T follicular helper cell (primary cell): ENCODE measurements at regions not wholly inside any gene's neighbourhood (a gene's known extent, or its start where the extent isn't known, plus 50 kb on each side); places are given as distances from the start of the nearest gene placed in this dataset.

Experiments used
- DNase-seq: peaks from one replicate; pipeline ENCODE4 v3.0.0-alpha.2; 2020; ENCODE audit warnings: low read depth

- DNase-seq = no peak
Observed at GRCh38 chr14:98120831-98121464, 1151.0 kb downstream of the BCL11B start.

- DNase-seq = no peak
Observed at GRCh38 chr14:98122527-98122926, 1149.5 kb downstream of the BCL11B start.

DNA sequence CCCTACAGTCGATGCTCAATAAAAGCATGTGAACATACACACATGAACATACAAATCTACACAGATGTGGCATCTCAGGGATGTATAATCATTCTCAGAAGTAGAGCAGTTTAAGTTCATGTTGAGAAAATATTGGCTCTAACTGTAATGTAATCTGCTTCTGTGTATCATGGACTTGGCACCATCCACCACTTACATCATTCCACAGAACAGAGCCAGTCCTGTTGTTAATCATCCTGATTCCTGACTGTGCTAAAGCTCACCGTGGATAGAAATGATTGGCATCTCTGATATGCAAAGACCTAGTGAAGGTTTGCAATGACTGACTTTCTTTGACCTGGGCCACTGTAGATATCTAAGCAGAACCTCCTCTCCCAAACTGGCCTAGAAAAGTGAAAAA lies 1141.3 kb downstream of the BCL11B start:
- no peak for DNase-seq

GRCh38 chr14:98131406-98131805 lies 1140.6 kb downstream of the BCL11B start:
- DNase-seq = no peak

DNA sequence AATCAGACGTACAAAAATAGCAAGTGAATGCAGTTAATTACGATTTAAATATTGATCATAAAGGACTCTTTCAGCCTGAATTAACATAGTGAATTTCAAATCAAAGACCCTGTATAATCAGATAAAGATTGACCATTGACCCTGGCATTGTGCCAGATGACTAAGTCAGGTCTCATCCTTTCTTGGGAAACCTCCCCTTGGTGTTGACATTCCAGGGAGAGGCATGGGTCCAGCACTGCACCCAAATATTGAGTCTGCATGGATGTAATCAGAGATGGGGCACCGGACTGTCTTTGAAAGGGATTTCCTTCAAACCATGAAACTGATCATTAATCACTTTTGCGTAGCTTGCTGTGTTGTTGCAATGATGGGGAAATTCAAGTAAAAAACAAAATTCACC lies 1138.2 kb downstream of the BCL11B start:
- DNase-seq = no peak

- DNase-seq = no peak
Observed at GRCh38 chr14:98136012-98136789, 1135.8 kb downstream of the BCL11B start.

- no peak for DNase-seq
Observed at GRCh38 chr14:98137131-98138025, 1134.6 kb downstream of the BCL11B start.

DNA sequence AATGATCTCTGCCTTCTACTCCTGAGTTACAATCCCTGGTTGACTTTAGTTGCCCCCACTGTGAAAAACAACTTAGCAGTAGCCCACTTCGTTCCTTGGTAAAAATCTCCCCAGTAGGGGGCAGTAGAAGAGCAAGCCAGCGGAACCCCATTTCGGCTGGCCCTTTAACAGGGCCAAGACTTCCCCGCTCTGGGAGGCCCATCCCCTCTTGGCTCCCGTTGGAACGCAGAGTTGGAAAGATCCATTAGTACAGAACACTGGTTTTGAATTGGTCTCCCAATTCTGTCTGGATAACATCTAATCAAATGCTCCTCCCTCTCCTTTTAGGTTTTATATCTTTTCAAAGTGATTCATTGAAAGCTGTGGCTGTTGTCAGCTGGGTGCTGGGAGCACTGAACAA lies 1133.3 kb downstream of the BCL11B start:
- peak; percentile 45 for DNase-seq

DNA sequence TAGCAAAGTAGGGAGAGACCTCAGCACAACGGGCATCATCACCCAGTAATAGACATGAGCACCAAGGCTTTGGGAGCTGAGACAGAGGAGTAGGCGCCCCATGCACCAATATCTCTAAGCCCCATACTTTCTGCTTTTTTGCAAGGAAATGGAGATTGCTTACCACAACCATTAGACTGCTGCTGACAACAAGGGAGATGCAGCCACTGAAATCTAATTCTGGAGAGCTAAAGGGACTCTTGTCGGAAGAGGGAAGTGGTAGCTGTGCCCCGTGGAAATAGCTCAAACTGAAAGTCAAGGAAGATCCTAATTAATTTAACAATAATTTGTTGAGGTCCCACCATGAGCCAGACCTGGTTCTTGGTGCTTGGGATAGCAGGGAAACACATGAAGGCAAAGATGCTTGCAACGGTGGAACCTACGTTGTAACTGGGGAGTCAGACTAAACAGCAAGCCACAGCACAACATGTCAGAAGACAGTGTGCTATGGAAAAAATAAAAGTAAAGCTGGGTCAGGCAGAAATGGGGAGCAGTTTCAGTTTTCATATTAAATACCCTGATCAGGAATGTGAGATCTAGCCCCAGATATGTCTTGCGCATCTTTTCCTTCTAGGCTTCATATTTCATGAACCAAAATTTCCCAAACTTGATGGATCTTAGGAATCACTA lies 1131.0 kb downstream of the BCL11B start:
- no peak for DNase-seq

GRCh38 chr14:98143566-98143965 lies 1128.4 kb downstream of the BCL11B start:
- DNase-seq = no peak

DNA sequence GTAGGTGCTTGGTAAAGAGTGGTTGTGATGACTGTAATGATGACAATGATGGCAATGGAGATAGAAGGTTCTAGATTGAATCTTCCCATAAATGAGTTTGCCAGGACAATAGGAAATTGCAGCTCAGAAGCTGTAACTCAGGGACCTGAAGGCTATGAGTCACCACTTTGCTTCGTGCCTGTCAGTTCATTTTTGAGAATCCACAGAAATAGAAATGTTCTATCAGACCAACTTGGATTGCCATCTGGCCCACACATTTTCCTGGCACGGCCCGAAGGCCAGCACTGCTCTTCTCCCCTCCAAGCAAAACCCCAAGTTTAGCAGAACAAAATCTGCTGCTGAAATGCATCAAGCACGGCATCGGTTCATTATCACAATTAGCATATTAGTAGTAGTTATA lies 1127.0 kb downstream of the BCL11B start:
- DNase-seq = no peak

DNA sequence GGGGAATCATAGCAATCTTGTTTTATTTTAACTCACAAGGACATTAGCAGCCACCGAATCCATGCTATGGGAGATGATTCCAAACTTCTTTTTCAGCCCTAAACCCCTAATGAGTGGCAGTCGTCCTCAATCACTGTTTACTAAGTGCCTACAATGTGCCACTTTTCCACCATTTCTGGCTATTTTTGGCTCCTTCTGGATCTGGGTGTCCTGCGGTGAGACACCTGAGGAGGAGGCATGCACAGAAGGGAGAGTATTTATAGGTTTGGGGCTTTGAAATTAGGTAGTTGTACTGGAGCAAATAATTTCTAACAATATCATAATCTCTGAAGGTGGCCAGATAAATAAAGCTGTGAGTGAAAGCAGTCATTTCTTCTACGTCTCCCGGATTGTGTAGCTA lies 1125.6 kb downstream of the BCL11B start:
- no peak for DNase-seq

DNA sequence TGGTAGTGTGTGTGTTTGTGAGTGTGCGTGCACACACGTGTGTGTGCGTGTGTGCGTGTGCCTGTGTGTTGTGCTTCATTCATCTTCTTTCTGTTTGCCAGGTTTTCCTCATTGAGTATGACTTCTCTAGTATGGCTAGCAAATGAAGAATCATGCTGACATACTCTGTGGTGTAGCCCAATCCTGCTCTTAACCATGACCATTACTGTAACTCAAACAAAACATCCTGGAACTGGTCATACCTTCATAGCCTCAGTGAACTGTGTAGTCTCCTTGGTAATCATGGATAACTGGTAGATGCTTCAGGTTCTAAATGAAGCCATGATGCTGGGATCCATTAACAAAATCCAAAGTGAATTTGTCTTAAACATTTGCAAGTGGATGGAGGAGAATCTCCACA lies 1117.7 kb downstream of the BCL11B start:
- no peak for DNase-seq

DNA sequence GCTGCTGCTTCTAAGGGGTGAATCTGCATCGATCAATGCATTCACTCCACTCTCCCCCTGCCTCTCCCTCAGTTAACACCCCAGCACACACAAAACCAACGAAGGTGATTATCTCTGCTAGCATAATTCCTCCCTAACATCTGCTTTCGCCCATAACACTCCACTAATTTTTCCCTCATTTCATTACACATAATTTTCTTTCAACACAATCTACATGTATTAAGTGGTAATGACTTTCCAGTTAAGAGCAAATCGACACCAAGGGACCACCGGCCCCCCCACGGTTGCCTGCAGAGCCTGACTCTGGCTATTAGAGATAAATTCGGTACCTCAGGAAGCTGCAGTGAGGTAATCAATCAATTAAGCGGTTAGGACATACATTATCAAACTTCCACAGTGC lies 1115.6 kb downstream of the BCL11B start:
- no peak for DNase-seq

DNA sequence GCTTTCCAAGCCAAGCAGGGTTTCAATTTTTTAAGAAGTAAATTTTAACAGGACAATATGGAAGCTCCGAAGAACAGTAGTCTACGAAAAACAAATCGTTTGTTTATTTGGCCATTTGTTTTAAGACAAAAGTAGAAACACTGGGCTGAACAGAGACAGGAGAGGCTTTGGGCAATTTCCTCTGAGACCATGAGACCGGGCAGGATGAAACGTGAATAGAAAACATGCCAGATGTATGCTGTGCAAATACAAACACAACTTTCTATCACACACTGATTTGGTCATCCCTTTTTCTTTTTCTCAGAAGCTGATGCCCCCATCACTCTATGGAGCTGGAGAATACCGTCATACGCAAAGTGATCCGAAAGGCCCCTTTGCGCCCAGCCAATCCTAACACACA lies 1111.1 kb downstream of the BCL11B start:
- no peak for DNase-seq

- DNase-seq = no peak
Observed at GRCh38 chr14:98161356-98161755, 1110.6 kb downstream of the BCL11B start.

DNA sequence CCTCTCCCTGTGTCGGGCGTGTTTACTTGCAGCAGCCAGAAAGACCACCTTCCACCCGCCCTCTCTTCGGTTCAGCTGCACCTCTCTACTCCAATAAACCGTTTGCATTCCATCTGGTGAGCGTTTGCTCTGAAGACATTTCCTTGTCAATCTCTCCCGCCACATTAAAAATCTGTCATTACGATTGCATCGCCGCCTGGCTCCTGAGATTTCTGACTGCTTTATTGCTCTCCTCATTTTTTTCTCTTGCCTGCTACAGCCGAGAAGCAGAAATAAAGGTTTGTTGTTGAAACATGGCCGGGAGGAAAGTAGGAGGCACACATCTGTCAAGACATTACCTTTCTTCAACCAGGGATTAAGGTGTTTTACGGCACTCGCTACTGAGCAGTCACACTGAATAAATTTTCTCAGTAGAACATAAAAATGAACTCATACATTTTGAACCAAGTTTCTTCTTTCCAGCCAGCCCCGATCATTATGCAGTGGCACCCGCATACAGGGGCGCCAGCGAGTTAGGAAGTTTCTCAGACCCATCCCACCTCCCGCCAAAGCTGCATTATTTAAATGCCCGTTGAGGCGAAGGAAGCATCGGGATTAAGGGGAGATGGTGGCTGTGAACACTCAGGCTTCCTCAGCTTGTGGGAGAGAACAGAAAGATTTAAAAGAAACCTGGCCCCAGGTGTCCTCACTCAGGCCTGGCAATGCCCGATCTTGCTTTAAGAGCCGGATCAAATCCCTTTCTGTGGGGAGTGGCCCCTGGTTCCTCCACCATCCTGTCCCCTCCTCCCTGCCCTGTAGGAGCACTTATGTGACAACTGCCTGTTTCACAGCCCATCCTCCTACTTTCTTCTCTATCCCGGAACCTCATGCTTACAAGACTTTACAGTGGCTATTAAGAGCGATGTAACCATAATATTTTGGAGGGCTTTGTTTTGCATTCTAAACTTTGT lies 1108.9 kb downstream of the BCL11B start:
- no peak for DNase-seq

DNA sequence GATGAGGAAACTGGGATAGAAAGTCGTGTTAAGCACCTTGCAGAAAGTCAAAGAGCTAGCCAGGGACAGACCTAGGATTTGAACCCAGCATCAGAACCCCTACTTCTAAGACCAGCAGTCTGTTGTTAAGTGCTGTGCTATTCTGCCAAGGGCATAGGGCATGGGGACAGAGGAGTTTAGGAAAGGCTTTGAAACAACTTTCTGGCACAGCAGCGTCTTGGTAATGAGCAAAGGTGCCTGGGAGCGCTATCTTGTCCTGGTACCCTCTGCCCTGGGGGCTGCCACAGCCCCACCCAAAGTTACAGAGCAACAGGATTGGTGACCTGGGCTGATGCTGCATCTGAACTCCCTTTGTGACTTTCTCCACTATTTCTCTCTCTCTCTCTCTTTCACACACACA lies 1108.1 kb downstream of the BCL11B start:
- no peak for DNase-seq

DNA sequence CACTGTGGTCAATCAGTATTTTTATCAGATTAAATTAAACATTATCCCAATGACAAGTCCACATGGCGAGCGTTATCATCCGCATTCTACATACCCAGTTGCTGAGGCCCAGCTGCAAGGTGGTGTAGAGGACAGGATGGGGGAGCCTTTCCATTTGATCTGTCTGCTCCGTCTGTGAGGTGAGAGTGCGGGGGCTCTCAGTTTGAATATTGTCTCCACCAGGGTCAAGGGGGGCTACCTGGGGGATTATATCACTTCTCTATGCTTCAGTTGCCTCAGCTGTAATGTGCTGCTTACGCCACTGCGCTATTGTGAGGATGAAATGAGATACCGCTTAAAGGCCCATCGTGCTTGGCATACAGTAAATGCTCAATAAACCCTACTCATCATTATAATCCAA lies 1106.0 kb downstream of the BCL11B start:
- no peak for DNase-seq

- no peak for DNase-seq
Observed at GRCh38 chr14:98167275-98167674, 1104.7 kb downstream of the BCL11B start.

DNA sequence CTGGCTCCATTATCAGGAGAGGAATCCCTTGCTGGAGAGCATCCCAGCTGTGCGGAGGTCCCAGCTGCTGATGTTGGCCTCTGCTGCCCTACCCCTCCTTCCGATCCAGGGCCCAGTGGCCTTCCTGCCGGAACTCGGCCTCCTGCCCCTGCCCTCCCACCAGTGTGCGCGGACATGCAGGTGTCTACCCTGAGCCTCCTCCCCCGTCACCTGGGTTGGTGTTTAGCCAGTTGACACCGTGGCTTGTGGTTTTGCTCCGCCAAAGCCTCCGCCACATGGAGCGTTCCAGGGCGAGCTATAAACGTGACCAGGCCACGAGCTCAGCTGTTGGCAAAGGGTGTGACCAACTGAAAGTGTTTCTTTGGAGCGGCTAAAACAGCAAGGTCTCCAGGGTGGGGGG lies 1104.3 kb downstream of the BCL11B start:
- DNase-seq = no peak
